ENCODE measurements at regions not wholly inside any gene's neighbourhood (a gene's known extent, or its start where the extent isn't known, plus 50 kb on each side); places are given as distances from the start of the nearest gene placed in this dataset.

- DNase-seq = no peak
These were observed 75.2 kb upstream of the UBAC2 start for GRCh38 chr13:99125326-99125915.

- no peak for DNase-seq
These were observed 73.8 kb upstream of the UBAC2 start for GRCh38 chr13:99126821-99127220.

- DNase-seq = no peak
These were observed 71.6 kb upstream of the UBAC2 start for GRCh38 chr13:99129050-99129449.

GRCh38 chr13:99129951-99130350 is 70.7 kb upstream of the UBAC2 start:
- no peak for DNase-seq

- DNase-seq = no peak
These were observed 69.2 kb upstream of the UBAC2 start for GRCh38 chr13:99131410-99131809.

- no peak for DNase-seq
These were observed 68.3 kb upstream of the UBAC2 start for GRCh38 chr13:99132295-99132835.

GRCh38 chr13:99133230-99133629 is 67.4 kb upstream of the UBAC2 start:
- no peak for DNase-seq

- DNase-seq = no peak
These were observed 66.8 kb upstream of the UBAC2 start for GRCh38 chr13:99133848-99134247.

GRCh38 chr13:99135591-99135990 is 65.1 kb upstream of the UBAC2 start:
- DNase-seq = no peak

GRCh38 chr13:99136427-99136954 is 64.2 kb upstream of the UBAC2 start:
- no peak for DNase-seq

GRCh38 chr13:99140831-99141230 is 59.8 kb upstream of the UBAC2 start:
- no peak for DNase-seq

- no peak for DNase-seq
These were observed 56.8 kb upstream of the UBAC2 start for GRCh38 chr13:99143904-99144303.

- no peak for DNase-seq
These were observed 56.3 kb upstream of the UBAC2 start for GRCh38 chr13:99144306-99144705.

- DNase-seq = no peak
These were observed 55.2 kb upstream of the UBAC2 start for GRCh38 chr13:99145461-99145860.

GRCh38 chr13:99150575-99151361 is 49.9 kb upstream of the UBAC2 start:
- DNase-seq = no peak

Measured in CD4-positive, alpha-beta T cell treated with Interleukin-1 beta for 1 hour (primary cell).